ENCODE measurements at regions not wholly inside any gene's neighbourhood (a gene's known extent, or its start where the extent isn't known, plus 50 kb on each side); places are given as distances from the start of the nearest gene placed in this dataset.

GRCh38 chr1:55854911-55855310 lies 639.7 kb upstream of the USP24 start:
- TF ChIP-seq POLR2A (IDR thresholded peaks at IDR 0.05) (no peak), CTCF (IDR thresholded peaks at IDR 0.05) (no peak), EP300 (IDR thresholded peaks at IDR 0.05) (no peak)

Measured in ovary (tissue), 3 donors.